ENCODE measurements at regions not wholly inside any gene's neighbourhood (a gene's known extent, or its start where the extent isn't known, plus 50 kb on each side); places are given as distances from the start of the nearest gene placed in this dataset.

DNA sequence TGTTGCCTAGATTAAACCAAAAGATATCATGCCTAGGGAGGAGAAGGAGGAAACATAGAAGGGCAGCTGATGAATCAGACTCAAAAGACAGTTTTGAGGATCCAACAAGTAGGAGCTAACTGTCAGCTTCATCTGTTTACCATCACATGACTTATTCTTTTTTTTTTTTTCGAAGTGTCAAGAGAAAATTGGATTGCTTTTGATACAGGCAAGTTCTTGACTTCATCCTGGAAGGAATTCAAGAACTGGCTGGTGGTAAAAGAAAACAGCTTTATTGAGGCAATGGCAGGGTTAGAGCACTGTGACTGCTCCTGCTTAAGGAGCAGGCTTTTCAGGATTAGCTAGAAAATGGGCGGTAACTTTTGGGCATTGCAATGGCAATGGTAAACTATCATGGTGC, 227.5 kb upstream of the KCNMB2 start:
- TF ChIP-seq, protein P1, sequence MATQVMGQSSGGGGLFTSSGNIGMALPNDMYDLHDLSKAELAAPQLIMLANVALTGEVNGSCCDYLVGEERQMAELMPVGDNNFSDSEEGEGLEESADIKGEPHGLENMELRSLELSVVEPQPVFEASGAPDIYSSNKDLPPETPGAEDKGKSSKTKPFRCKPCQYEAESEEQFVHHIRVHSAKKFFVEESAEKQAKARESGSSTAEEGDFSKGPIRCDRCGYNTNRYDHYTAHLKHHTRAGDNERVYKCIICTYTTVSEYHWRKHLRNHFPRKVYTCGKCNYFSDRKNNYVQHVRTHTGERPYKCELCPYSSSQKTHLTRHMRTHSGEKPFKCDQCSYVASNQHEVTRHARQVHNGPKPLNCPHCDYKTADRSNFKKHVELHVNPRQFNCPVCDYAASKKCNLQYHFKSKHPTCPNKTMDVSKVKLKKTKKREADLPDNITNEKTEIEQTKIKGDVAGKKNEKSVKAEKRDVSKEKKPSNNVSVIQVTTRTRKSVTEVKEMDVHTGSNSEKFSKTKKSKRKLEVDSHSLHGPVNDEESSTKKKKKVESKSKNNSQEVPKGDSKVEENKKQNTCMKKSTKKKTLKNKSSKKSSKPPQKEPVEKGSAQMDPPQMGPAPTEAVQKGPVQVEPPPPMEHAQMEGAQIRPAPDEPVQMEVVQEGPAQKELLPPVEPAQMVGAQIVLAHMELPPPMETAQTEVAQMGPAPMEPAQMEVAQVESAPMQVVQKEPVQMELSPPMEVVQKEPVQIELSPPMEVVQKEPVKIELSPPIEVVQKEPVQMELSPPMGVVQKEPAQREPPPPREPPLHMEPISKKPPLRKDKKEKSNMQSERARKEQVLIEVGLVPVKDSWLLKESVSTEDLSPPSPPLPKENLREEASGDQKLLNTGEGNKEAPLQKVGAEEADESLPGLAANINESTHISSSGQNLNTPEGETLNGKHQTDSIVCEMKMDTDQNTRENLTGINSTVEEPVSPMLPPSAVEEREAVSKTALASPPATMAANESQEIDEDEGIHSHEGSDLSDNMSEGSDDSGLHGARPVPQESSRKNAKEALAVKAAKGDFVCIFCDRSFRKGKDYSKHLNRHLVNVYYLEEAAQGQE (IDR thresholded peaks at IDR 0.05; ENCODE audit: insufficient read depth in 1 of 2, low read depth in 2 of 2, low read length in 2 of 2), result no peak
- TF ChIP-seq POLR2AphosphoS5 (IDR thresholded peaks at IDR 0.05; ENCODE audit: low read depth, low read length) (no peak), SIN3A (IDR thresholded peaks at IDR 0.05; ENCODE audit: borderline replicate concordance, insufficient read depth, low read length) (no peak), TAF1 (IDR thresholded peaks at IDR 0.05; ENCODE audit: borderline replicate concordance, insufficient read depth, low read length) (no peak), FOXP2 (optimal IDR thresholded peaks at IDR 0.05; ENCODE audit: borderline replicate concordance, extremely low read depth, extremely low read length, insufficient read depth) (no peak)

GRCh38 chr3:178310949-178311348, 225.3 kb upstream of the KCNMB2 start:
- TF ChIP-seq TAF1 (IDR thresholded peaks at IDR 0.05; ENCODE audit: borderline replicate concordance, insufficient read depth, low read length) (no peak), FOXP2 (optimal IDR thresholded peaks at IDR 0.05; ENCODE audit: borderline replicate concordance, extremely low read depth, extremely low read length, insufficient read depth) (no peak), SIN3A (IDR thresholded peaks at IDR 0.05; ENCODE audit: borderline replicate concordance, insufficient read depth, low read length) (no peak), POLR2AphosphoS5 (IDR thresholded peaks at IDR 0.05; ENCODE audit: low read depth, low read length) (no peak)
- TF ChIP-seq, protein P1 (IDR thresholded peaks at IDR 0.05; ENCODE audit: insufficient read depth in 1 of 2, low read depth in 2 of 2, low read length in 2 of 2), result no peak

DNA sequence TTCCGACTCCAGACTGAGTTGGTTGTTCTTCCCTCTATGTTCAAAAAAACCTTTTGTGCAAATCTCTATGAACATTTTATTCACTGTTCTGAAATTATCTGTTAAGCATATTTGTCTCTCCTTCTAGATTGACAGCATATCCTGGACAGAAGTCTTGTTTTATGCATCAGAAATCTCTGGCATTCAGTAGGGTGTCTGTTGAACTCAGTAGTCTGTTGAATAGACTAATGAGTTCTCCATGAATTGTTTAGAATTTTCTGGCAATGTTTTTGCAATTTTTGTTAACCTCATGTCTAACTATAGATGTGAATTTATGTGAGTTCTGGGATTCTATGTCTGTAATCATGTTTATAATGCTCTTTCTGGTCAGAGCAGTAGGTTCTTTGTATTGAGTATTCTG, 222.5 kb upstream of the KCNMB2 start:
- TF ChIP-seq FOXP2 (optimal IDR thresholded peaks at IDR 0.05; ENCODE audit: borderline replicate concordance, extremely low read depth, extremely low read length, insufficient read depth) (no peak), TAF1 (IDR thresholded peaks at IDR 0.05; ENCODE audit: borderline replicate concordance, insufficient read depth, low read length) (no peak), SIN3A (IDR thresholded peaks at IDR 0.05; ENCODE audit: borderline replicate concordance, insufficient read depth, low read length) (no peak), POLR2AphosphoS5 (IDR thresholded peaks at IDR 0.05; ENCODE audit: low read depth, low read length) (no peak)
- TF ChIP-seq, protein P1 (IDR thresholded peaks at IDR 0.05; ENCODE audit: insufficient read depth in 1 of 2, low read depth in 2 of 2, low read length in 2 of 2), result no peak

DNA sequence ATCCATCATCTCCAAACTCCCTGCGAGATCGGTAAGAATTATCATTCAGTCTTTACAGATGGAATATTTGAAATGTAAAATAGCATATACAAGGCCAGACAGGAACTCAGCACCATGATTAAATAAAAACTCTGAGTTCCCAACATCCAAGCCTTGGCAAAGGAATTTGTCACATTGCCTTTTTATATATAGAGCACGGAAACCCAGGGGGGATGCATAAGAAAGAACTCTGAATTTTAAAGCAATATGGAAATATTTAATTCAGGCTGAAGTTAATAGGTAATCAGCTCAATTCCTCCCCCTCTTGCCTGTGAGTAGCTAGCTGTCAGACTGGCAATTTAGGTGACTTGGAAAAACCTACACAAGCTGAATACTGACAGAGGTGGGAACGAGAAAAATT, 217.9 kb upstream of the KCNMB2 start:
- no peak for TF ChIP-seq SIN3A (IDR thresholded peaks at IDR 0.05; ENCODE audit: borderline replicate concordance, insufficient read depth, low read length)
- no peak for TF ChIP-seq FOXP2 (optimal IDR thresholded peaks at IDR 0.05; ENCODE audit: borderline replicate concordance, extremely low read depth, extremely low read length, insufficient read depth)
- no peak for TF ChIP-seq POLR2AphosphoS5 (IDR thresholded peaks at IDR 0.05; ENCODE audit: low read depth, low read length)
- no peak for TF ChIP-seq TAF1 (IDR thresholded peaks at IDR 0.05; ENCODE audit: borderline replicate concordance, insufficient read depth, low read length)
- TF ChIP-seq, protein P1 (IDR thresholded peaks at IDR 0.05; ENCODE audit: insufficient read depth in 1 of 2, low read depth in 2 of 2, low read length in 2 of 2), result no peak
